NCI-H1417 treated with DMSO at 0.1 percent for 48 hours (cell line): ENCODE measurements at regions not wholly inside any gene's neighbourhood (a gene's known extent, or its start where the extent isn't known, plus 50 kb on each side); places are given as distances from the start of the nearest gene placed in this dataset.
"Not testable (repeated sequence)": the region's sequence is repeated elsewhere in the genome, so short reads cannot be mapped to it uniquely, and the experiment has no call there.

Experiments
- DNase-seq: peaks from one replicate; lab custom pipeline; 2025; lab: John Stamatoyannopoulos, UW

DNA sequence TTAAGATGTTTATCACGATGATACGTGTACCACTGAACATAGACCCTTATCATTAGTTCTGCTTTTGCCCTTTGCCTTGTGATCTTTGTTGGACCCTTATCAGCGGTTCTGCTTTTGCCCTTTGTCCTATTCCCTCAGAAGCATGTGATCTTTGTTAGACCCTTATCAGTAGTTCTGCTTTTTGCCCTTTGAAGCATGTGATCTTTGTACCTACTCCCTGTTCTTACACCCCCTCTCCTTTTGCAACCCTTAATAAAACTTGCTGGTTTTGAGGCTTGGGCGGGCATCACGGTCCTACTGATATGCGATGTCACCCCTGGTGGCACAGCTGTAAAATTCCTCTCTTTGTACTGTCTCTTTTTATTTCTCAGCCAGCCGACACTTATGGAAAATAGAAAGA lies 117.0 kb downstream of the SDHAF3 start:
- not testable (repeated sequence) for DNase-seq

DNA sequence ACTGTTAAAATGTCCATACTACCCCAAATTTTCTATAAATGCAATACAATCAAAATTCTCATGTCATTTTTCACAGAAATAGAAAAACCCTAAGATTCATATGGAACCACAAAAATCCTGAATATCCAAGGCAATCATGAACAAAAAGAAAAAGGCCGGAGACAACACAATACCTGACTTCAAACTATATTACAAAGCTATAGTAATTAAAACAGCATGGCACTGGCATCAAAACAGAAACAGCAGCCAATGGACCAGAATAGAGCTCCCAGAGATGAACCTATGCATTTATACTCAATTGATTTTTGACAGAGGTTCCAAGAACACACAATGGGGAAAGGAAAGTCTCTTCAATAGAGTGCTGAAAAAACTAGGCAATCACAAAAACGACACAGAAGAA lies 128.8 kb downstream of the SDHAF3 start:
- DNase-seq: no peak

DNA sequence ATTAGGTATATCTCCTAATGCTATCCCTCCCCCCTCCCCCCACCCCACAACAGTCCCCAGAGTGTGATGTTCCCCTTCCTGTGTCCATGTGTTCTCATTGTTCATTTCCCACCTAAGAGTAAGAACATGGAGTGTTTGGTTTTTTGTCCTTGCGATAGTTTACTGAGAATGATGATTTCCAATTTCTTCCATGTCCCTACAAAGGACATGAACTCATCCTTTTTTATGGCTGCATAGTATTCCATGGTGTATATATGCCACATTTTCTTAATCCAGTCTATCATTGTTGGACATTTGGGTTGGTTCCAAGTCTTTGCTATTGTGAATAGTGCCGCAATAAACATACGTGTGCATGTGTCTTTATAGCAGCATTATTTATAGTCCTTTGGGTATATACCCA lies 140.7 kb downstream of the SDHAF3 start:
- not testable (repeated sequence) for DNase-seq

DNA sequence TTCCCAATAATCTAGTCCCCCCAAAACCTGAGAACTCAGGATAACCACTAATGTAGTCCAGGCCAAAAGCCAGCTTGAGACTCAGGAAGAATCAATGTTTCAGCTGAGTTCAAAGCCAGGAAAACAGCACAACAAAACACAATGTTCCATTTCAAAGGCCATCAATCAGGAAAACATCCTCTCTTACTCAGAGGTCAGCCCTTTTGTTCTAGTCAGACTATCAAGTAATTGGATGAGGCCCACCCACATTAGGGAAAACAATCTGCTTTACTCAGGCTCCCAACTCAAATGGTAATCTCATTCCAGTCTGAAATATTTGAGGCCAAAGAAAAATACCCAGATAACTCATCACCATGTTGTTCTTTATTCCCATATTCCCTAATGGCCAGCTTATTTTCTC lies 152.2 kb downstream of the SDHAF3 start:
- no peak for DNase-seq

DNA sequence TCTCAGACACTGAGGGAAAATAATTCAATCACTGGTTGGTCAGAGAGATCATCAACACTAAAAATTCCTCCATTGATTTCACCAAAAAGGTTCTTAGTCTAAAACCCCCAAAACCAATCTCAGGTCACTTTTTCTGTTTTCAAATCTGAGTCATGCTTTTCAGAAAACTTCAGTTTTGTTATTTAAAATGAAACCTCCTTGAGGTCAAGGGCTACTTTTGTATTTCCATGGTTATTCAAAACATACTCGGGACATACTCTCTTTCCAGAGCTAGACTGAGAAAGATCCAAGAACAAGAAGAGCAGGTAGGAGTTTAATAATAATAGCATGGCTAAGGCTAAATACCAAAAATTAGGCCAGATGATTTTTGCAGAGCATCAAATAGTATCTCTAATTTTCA lies 152.8 kb downstream of the SDHAF3 start:
- DNase-seq: no peak

DNA sequence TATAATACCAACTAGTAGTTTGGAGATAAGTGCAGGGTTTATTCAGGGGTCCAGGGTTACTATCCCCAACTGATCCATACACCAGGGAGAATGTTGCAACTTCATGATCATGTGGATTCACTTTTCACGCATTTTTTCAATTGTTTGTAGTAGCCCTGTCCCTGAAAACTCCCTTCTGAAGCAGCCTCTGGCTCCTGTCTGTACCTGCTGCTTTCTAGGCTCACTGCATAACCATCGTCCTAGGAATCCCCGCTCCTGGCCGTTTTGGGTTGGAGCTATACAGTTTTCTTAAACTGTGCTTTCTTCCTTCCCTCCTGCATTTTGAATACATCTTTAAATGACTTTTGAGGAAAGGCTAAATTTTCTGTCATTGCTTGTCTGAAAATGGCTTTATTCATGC lies 154.1 kb downstream of the SDHAF3 start:
- no peak for DNase-seq

DNA sequence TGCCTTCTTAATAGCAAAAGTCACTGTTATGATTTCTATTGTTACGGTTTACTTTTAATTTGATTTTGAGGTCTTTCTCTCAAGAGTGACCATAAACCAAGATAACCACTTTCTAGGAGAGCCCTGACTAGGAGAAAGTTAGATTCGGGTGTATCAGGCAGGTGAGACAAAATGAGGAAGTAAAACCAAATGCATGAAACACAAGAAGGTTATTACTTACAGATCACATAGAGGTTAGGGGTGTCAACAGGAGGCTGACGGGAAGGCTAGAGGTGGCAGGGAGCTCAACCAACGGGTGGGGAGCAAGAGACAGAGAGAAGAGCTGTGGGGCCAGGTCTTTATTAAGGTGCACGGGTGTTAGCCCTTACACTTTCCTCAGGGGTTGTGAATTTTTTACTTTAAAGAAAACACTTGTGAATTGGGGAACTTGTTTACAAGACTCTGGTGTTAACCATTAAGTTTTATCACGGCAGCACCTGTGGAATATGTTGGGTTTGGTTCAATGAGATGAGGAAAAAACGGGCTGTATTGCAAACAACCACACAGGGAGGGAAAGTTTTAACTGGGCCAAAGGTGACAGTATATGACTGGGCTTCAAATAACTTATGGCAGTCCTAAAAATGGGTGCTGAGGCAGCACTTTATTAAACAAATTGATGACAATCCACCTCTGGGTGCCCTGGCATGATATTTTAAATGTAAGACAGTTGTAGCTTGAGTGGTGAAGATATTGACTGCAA lies 154.9 kb downstream of the SDHAF3 start:
- no peak for DNase-seq

DNA sequence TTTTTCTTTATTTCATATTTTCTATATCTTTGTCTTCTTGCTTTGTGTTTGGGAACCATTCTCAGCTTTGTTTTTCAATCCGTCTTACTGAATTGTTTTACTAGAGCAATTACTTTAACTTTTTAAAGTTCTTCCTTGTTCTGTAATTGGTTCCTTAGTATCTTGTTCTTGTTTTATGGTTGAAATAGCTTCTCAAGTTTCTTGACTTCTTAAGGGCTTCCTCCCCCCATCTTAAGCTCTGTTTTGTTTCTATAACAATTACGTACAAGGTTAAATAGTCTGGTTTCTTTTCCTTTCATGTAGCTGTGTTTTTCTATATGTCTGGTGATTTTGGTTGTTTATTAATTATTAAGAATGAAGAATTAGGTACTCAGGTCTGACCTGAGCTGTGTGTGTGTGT lies 158.0 kb downstream of the SDHAF3 start:
- DNase-seq: no peak

DNA sequence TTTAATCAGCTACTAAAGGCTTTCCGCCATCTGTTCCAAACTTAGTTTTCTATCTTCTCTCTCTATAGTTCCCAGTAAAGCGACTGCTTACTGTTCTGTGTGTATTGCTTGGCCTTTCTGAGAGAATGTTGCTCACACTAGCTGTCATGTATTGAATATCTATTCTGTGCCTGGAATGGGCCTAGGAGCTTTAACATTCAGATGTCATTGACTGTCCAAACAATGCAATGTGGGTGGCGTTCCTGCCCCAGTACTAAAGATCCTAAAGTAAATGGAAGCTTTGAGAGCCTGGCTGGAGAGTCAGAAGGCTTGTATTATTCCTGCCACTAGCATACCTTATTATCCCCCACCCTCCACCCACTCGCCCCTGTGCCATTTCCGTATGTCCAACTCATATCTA lies 163.5 kb downstream of the SDHAF3 start:
- no peak for DNase-seq

DNA sequence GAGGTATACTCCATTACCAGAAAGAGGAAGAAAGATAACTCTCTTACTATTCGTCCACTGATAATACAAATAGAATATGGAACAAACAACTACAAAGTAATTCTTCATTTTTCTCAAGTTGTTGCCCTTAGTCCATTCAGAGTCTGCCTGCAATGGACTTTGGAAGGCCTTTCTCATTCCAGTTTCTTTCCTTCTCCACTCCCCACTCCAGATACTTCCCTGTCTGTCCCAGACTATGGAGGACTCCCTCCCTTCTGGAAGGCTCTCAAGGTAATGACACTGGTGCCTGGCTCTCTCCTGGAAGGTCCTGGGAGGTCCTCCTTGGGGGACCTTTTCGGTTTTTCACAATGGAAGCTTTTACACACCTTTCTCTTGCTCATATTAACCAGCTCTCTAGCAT lies 167.8 kb downstream of the SDHAF3 start:
- DNase-seq: no peak

DNA sequence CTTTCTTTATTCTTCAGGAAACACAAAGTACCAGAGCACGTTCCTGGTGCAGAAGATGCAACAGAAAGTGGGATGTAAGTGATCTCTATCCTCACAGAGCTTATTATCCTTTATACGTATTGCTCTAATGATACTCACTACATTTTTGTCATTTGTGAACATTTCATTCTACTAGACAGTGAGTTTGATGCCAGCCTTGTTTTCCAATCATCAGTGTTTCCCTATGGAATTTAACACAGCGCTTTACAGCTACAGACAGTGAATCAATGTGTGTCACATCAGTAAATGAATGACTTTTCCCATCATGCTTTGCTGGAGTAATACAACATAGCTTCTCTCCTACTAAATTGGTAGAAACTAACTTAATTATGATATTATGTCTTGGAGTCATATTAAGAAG lies 175.5 kb downstream of the SDHAF3 start:
- no peak for DNase-seq

DNA sequence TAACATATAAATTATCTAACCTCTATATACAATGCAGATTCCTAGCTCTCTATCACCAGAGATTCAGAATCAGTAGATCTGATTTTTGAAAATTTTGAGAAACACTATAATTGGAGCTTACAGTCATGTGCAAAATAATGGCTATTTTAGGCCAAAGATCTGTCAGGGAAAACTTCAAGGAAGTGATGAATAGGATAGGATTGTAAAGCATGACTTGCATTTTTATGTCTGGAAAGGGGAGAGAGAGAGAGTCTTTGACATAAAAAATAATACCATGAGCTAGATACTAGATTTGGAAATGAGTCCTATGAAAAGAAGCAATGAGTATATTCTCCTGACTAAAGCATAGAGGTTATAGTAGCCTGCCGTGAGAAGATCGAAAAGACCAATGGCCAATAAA lies 181.1 kb downstream of the SDHAF3 start:
- no peak for DNase-seq

DNA sequence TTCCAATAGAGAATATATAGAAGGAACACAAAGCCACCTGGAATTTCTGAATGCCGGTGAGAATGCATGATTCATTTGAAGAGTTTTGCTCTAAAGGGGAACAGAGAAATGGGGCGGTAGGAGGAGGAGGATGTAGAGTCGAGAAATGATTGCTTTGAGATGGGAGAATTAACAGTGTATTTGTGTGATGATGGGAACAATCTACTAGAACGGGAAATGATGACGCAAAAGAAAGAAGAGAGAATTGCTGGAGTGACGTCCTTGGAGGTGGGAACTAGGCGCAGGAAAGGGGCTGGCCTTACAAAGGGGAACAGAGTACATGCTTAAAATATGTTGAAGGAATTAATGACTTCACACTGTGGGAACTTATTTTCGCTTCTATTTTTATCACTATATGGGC lies 188.1 kb downstream of the SDHAF3 start:
- DNase-seq: no peak

DNA sequence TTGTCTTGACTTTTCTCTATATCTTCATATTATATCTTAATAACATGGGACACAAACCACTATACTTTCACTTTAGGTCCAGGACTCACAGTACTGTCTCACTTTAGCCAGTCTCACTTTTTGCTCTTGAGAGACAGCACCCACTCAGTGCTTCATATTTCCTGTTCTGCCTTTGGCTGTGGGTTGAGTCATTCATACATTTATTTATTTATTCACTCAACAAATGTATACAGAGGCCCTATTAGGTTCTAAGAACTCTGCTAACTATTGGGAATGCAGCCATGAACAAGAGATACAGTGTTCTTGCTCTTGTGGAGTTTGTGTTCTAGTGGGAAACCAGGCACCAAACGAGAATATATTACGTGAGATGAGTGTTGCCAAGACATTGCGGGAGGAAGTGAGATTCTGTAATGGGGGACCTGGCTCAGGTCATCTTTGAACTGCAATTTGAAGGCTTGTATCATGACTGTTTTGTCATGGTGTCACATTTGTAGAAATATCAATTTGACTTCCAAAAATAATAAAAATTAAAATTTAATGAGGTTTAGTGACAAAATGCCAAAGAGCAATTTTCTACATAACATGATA lies 190.1 kb downstream of the SDHAF3 start:
- DNase-seq: no peak

DNA sequence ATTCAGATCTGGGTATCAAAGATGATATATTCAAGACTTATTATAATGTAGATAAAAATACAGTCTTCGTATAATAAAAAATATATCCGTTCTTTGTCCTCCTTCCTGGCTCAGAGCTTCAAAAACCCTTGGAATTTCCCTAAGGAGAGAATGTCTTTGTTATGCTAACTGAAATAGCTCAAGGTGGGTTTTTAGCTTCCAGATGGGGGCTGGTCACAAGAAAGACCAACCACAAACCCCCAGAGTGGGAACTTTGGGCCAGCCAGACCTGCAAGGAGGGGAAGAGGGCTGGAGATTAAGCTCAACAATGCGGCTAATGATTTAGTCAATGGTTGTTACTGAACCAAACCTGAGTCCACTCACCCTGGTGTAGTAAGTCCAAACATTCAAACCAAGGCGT lies 196.4 kb downstream of the SDHAF3 start:
- DNase-seq: no peak

DNA sequence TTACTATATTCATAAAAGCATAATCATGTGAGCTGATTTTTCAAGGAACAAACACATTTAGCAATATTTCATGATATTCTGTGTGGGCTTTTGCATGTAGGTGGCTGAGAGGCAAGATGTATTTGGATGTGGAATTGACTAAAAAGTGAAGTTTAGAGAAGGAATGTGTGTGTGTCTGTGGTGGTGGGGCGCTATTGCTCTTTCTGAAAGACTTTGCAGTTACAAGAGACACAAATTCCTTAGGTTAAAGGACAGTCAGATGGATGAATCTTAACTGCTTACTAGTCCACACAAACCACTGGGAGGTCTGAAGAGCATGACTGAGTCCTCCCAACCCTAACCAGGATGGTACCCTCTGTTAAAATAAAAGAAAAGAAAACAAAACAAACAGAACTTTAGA lies 200.1 kb downstream of the SDHAF3 start:
- no peak for DNase-seq

DNA sequence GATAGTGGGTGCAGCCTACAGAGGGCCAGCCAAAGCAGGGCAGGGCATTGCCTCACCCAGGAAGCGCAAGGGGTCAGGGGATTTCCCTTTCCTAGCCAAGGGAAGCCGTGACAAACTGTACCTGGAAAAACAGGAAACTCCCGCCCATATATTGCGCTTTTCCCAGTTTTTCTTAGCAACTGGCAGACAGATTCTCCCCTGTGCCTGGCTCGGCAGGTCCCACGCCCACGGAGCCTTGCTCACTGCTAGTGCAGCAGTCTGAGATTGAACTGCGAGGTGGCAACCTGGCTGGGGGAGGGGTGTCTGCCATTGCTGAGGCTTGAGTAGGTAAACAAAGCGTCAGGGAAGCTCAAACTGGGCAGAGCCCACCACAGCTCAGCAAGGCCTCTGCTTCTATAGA lies 212.4 kb downstream of the SDHAF3 start:
- not testable (repeated sequence) for DNase-seq

DNA sequence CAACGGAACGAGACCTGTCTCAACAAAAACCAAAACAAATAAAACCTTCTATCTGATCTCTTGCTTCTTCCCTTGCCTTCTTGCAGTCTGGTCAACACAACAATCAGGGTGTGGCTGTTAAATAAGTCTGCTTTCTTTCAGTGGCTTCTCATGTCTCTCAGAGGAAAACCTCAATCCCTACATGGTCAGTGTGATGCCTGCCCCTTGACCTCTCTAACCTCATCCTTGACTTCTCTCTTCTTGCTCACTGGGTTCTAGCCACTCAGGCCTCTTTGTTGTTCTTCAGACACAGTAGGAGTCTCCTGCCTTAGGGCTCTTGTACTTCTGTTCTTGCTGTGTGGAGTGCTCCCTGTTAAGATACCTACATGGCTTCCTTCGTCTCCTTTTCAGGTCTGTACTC lies 220.4 kb downstream of the SDHAF3 start:
- DNase-seq: no peak

DNA sequence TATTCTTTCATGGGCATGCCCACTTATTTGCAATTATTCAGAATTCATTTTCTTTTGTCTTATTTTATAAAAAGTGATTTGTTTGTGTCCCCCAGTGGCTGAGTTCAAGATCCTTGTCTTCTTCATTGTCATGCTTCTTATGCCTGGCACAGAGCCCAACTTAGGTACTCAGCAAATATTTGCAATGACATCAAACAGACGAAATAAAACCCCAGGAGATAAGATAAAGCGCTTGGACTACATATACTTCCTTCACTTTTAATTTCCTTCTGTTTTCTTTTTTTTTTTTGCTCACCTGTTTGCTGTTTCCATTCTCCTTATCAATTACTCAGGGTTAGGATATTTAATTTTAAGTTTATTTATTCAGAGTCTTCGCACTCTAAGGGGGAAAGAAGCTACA lies 225.0 kb downstream of the SDHAF3 start:
- DNase-seq: no peak

DNA sequence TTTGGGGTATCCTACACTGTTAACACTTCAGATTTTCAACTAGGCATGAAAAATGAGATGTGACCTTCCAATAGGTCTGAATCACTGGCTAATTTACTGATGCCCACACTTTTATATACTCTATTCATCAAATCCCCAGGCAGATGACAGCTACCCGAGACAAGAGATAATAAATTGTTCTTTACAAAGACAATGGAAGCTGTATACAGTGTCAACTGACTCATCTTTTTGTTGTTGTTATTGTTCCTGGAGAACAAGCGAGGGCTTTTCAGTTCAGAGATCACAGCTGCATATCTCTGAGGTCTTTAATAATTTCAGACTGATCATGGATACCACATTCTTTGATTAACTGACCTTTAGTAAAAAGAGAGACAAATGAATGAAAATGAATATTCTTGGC lies 228.9 kb downstream of the SDHAF3 start:
- no peak for DNase-seq

DNA sequence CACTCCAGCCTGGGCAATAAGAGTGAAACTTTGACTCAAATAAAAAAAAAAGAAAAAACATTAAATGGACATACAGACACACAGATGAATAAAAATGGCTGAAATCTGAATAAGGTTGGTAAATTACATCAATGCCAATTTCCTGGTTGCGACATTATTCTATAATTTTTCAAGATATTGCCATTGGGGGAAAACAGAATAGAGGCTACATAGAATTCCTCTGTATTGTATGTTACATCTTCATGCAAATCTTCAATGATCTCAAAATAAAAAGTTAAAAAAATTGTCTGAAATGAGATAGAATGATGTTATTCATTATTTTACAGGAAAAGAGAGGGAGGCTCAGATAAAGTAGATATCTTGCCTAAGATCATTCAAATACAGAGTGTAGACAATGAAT lies 234.0 kb downstream of the SDHAF3 start:
- no peak for DNase-seq

DNA sequence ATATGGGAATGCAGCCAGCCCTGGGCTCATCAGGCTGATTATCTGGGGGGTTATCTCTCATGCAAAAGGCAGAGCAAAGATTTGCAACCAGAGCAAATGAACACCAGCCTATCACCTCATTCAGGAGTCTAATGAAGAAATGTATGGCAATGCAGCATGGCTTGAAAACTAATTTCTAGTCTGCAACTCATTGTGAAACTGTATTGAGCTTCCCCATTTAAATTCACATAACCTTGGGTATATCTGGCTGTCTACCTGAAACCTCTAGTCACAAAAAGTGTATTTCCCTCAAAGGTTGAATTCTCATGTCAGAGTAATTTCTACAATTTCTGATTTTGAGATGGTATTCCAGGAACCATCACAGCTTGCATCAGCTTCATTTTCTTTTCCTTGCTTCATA lies 240.0 kb downstream of the SDHAF3 start:
- DNase-seq: no peak

DNA sequence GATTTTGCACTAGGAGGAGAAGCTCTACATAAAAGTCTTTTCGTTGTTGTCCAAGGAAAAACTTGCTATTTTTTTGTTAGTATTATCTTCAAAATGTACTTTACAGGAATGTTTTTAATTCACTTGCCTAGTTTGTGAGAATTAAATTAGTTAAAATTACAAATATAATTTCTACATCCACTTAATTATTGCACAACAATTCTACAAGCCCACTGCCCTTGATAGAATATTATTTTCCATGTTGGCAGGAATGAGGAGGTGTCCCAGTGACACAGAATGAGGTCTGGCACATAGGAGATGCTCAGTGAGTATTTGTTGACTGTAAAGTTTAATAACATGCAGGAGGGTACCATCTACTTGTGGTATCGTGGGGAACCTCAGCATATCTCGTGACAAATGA lies 255.4 kb downstream of the SDHAF3 start:
- no peak for DNase-seq

DNA sequence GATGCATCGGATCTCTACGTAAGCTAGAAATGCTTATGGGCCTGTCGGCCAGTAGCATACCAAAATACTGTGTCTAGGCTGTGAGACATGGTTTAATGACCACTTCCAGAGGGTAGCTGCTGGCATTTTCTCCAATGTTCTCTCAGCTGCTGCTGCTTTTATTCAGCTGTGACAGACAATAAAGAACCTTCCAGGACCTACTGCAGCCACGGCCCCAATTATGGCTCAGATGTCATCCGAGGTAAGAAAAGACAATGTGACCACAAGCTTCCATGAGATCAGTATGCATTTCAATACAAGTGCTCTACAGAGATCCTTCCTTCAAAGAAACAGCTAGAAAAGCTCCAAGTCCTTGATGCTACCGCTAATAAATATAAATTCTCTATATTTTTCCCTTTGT lies 256.2 kb downstream of the SDHAF3 start:
- no peak for DNase-seq
